GM18873 (cell line): ENCODE measurements at regions not wholly inside any gene's neighbourhood (a gene's known extent, or its start where the extent isn't known, plus 50 kb on each side); places are given as distances from the start of the nearest gene placed in this dataset.
"Not testable (repeated sequence)": the region's sequence is repeated elsewhere in the genome, so short reads cannot be mapped to it uniquely, and the experiment has no call there.

Experiments
- ATAC-seq: cut with Tn5 transposase; IDR thresholded peaks from one replicate; pipeline ENCODE4 v1.9.1; 2021; ENCODE audit warnings: mild to moderate bottlenecking, moderate library complexity, moderate number of reproducible peaks; ENCODE audit not compliant: unreplicated experiment, low FRiP score

DNA sequence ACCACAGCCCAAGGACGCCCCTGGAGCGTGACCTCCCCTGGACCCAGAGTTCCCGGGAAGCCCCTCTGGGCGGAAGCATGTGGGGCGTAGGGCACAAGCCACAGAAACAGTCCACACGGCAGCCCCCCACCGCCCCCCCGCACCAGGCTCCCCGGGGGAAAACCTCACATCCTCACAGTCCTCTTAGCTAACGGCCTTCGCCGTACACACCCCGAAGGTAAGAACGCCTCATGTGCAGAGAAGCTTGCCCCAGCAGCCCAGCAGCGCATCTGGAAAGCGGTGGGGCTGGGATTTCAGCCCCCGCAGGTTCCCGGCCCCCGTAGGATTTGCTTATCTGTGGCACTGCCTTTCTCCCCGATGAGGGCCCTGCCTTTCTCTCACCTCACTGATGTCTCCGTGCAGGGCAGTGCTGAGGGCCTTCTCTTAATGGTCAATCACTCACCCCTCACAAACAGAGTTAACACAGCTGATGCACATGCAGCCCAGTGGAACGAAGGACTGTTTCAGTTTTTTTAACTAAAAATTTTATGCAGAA is 309.2 kb downstream of the BRD1 start:
- ATAC-seq: no peak

DNA sequence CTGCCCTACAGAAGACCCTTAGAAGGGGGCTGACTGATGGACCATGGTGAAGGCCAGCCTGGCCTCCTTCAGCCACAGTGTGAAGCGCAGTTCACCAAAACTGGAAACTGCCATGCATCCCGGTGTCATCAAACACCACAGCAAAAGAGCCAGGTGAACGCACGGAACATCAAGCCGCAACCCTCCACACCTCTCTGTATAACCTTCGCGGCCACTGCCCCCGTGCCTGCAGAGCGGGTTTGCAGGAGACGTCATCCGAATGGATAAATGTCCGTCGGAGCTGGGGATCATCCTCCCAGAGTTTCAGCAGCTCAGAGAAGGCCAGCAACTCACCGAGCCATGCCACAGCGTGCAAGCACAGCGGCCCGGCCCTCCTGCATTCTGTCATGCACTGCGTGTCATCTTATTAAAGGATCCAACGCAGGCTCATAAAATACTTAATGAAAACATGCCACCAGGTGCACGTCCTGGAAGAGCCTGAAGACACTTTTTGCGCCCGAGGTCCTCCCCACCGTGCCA is 309.9 kb downstream of the BRD1 start:
- no peak for ATAC-seq

DNA sequence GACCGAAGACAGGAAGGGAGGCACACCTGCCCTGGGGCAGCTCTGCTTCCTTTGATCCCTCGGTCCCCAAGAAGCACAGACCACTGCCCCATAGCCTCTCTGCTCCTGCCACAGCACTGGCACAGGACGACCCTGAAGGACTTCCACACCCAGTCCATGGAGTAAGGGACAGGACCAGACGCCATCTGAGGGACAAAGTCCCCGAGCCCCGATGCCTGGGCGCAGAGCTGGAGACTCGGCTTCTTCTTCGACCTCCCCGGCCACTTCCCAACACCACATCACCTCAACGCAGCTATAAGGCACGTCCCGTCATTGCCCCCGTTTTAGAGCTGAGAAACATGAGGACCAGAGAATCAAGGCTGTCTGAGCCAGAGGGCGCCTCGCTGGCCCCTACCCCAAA is 310.5 kb downstream of the BRD1 start:
- no peak for ATAC-seq

DNA sequence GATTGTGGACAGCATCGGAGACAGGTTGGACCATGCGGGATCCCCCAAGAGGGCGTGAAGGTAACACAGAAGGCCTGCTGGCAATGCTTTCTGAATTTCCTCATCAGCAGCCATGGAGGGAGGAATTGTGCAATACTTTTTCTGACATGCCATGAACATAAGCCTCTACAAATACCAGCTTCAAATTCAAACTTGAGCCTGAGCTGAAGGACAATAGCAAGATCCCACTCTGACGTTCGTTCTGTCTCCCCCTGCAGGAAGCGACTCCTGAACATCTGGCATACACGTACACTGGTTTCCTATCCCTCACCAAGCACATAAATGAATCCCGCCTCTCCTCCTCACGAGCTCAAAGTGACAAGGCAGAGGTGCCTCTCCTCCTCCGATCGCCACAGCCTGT is 312.2 kb downstream of the BRD1 start:
- ATAC-seq: no peak

DNA sequence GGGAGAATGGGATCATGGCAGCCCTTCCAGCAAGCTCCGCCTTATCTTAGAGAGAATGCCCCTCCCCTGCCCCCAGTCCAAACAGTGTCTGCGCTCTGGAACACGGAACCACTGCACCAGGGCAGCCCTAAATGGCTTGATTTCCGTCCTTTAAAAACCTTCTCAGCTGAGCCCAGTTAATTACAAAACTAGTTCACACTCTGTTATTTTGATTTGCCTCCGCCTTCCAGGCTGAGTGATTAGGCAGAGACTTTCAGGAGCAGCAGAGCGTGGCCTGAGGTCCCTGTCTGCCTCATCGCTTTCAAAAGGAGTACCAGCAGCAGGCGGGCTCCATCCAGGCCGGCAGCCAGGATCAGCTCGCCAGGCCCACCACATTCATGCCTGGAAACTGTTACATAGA is 313.0 kb downstream of the BRD1 start:
- ATAC-seq: no peak

DNA sequence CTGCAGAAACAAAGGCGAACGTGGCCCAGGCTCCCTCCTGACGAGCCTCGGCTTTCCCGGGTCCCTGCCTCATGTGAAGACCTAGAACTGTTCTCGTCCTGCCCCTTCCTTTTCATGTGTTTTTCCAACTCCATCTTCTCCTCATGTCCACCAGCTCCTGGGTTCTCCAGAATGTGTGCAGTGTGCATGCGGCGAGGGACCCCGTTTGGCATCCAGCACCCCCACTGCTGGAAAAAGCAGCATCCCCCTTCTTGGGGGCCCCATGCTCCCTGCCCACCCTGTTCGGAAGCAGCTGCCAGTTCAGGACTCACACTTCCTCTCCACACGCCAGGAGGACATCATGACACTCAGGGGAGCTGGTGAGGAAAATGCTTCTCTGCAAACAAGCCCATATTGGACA is 313.5 kb downstream of the BRD1 start:
- ATAC-seq: no peak

DNA sequence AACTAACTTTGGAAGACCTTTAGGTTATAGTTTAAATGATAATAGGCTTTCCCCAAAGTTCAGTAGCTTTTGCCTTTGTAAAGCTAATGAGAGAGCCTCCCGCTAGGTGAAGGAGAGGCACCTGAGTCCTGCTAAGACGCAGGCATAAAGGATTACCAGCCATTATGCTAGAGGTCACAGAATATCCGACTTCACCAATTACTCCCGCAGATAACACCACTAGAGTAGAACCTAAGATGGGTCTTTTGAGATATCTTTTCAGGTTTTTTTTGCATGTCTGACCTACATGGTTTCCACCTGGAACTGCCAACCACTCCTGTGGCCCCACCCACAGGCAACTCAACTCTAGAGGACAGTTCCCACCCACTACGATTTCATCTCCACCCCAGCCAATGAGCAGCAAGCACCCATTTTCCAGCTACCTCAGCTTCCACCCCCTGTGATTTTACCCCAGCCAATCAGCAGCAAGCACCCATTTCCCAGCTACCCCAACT is 314.3 kb downstream of the BRD1 start:
- ATAC-seq: no peak

DNA sequence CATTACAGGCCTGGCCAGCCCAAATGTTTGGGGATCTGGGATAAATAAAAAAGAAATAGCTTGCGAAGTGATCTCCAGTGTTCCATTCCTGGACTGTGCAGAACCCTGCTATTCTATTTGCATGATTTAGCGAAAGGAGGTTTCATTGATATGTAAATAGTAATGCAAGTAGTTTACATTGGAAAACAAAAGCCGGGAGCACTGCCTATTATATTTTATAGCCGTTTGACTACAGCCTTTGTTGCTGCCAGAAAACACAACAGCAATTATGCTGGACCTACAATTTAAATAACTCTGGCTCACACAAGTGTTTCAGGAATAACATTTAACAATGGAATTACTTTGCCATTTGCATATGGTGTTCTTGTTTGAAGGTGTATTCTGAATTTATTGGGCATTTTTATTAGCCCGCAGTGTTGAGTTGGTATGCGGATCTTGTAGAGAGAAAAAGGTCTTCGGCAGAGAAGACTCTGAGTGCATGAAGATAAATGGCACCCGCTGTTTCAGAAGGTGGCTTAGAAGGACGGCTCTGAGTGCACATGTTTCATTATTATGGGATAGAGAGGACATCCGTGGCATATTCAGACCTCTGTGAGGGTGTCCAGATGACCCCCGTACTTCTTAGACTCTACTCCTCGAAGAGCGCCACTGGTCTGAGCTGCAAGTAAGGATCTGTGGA is 315.0 kb downstream of the BRD1 start:
- ATAC-seq: no peak

DNA sequence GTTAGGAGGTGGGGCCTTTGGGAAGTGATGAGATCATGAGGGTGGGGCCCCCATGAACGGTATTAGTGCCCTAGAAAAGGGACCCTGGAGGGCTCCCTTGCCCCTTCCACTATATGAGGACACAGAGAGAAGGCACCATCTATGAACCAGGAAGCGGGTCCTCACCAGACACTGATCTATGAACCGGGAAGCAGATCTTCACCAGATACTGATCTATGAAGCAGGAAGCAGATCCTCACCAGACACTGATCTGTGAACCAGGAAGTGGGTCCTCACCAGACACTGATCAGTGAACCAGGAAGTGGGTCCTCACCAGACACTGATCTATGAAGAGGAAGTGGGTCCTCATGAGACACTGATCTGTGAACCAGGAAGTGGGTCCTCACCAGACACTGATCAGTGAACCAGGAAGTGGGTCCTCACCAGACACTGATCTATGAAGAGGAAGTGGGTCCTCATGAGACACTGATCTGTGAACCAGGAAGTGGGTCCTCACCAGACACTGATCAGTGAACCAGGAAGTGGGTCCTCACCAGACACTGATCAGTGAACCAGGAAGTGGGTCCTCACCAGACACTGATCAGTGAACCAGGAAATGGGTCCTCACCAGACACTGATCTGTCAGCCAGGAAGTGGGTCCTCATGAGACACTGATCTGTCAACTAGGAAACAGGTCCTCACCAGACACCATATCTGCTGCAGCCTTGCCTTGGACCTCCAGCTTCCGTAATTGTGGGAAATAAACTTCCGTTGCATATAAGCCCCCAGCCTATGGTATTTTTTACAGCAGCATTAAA is 316.1 kb downstream of the BRD1 start:
- ATAC-seq: not testable (repeated sequence)

DNA sequence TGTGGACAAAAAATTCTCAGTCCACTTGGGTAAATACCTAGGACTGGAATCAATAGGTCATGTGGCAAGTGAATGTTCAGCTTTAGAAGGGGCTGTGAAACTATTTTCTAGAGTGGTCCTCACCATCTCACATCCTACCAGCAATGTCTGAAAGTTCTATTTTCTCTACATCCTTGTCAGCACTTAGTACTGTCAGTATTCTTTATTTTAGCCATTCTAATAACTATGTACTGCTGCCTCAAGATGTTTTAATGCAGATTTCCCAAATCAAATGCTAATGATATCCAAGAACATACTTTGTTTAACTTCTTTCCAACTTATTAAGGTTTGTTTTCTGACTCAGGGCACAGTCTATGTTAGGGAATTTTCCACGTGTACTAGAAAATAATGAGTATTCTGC is 317.0 kb downstream of the BRD1 start:
- ATAC-seq: no peak

DNA sequence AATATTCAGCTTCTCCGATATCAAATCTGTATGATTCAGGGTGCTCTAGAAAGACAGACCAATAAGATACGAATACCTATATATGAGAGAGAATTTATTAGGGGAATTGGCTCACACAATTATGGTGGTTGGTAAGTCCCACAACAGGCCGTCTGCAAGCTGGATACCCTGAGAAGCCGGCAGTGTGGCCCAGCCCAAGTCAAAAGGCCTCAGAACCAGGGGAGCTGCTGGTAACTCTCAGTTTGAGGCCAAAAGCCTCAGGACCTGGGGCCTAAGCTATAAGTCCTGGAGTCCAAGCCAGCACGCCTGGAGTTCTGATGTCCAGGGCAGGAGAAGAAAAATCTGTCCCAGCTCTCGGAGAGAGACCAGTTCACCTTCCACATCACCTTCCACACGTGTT is 318.7 kb downstream of the BRD1 start:
- ATAC-seq: no peak

DNA sequence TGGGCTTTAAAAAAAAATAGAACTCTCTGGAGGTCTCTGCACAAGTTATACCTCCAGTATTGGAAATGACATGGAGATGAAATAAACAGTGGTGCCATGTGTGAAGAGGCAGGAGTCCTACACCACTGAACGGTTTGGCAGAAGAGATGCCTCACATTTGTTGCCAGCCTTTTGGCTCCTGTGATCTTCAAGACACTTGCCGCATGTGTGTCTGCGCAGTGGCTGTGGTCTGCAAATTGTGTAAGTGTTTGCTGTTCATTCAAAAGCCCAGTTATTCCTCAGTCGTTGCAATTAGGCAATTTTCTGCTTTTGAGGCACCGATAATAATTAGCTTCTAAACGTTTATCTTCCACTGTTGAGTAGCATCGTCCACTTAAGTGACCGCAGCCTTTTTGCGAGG is 319.1 kb downstream of the BRD1 start:
- no peak for ATAC-seq

DNA sequence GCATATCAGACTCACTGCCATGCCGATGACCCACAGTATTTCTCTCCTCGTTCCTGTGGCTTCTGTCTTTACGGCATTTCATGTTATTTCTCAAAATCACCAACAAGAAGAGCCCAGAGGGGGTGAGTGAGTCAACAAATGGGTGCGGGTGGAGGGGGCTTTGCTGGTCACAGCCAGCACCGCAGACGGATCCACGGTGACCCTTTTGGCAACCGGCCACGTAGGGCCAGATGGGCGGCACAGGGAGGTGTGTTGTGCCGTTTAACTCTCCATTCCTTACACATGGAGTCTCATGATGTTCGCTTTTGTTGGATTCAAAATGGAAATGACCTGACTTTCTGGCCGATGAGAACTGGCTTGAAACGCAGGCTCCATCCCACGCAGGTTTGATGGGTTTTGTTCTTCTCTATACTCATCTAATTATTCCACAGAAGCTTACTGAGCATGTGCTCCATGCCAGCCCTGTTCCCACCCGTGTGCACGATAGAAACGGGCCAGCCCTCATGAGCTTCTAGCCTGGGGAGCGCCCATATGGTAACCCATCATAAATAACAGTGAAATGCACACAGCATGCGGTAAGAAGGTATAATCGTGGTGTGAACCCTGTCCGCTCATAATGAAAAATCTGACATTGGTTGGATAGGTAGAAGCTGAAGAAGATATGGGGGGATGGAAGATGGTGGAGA is 319.9 kb downstream of the BRD1 start:
- ATAC-seq: no peak

DNA sequence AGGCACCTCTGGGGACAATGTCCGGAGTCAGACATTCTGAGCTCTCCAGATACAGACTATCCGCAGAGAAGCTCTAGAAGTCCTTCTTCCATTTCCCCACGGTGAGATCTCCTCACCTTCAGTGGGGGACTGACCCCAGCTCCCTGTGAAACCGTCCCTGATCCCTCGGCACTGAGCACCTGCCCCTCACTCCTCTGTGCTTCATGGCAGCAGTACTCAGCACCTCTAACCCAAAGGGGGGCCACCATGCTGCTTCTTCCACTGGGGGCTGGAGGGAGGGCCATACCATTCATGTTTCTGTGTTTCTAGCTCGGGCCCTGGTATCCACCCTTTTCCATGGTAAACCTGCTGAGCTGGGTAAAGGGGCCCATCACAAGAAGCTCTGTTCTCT is 321.7 kb downstream of the BRD1 start:
- no peak for ATAC-seq

DNA sequence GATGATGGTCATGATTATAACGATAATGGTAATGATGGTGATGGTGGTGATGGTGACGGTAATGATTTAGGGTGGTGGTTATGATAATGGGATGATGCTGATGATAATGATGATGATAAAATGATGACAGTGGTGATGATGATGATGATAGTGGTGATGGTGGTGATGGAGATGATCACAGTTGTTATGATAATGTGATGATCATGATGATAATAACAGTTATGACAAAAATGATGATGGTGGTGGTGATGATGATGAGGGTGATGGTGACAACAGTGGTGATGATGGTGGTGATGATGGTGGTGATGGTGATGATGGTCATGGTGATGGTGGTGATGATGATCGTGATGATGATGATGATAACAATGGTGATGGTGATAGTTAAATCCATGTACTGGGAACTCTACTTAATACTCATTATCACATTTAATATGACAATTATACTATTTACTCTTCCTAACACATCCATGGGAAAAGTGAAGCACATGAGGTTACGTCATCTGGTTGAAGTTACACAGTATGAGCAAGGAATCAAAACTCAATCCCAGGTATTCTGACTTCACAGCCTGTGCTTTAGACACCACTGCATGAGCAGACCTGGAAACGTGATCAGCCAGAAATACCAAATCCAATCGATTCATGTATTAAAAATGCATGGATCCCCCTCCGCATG is 322.2 kb downstream of the BRD1 start:
- ATAC-seq: no peak

DNA sequence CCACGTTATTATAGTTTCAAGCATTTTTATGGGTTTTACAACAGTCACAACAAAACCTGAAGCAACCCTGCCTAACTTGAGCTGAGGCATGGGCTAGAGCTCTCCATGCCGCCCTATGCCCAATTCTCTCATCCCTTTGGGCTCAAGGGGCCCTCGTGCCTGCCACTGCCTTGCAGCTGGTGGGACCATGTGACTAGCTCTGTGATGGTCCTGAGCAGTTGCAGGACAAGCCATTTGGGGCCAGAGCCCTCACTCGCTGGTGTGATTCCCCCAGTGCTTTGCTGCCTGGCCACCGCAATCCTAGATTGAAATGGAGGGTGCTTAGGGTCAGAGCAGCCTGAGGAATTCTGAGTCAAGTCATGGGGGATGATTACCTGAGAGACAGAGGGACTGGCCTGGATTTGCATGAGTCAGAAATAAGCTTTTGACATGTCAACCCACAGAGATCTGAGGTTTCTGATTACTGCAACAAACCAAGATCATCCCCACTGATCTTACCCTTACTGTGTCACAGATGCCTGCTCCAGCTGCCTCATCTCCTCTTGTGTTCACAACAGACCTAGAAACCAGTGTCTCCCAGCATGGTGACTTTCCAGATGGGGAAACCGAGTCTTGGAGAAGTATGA is 323.7 kb downstream of the BRD1 start:
- ATAC-seq: no peak

DNA sequence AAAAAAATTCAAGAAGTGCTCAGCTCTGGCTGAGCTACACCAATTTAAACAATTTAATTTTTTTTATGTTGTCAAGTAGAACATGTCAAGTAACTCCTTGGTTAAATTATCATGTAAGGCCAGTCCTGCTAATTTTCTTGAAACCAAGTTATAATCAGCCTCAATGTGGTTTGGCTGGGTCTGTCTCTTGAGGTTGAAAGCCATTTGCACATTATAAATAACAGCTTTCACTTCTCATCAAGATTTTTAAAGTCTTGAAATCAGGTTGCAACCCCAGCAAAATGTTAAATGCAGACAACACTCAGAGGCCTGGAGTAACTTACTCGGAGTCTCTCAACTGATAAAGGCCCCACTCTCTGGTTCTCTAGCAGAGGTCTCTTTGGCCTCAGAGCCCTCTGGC is 324.4 kb downstream of the BRD1 start:
- ATAC-seq: no peak

DNA sequence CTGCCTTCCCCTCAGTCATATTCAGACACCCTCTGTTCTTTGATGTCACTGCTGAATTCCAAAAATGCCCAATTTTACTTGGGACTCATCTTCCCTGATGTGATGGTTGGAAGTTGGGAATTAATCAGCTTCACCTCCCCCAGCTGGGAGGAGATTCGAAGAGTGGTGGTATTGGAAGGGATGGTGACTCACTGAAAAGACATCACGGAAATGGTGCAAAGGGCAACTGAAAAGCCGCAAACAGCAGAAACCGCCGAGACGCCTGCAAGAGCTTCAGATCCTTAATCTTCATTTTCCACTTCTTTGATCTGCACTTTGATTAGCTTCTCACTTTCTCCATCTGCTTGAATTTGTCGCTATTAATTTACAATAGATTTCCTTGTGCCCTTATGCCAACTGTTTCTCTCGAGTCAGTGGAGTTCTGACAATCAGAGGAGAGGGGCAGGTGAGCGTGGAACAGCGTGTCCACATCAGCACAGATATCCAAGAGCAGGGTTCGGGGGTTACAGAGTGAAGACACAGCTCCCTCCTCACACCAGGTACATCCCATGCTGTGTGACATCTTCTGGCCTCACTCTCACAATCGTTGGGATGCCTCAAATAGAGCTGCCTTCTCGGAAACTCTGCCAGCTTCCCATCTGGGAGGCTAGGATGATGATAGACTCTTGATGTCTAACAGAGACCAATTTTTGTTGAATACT is 325.4 kb downstream of the BRD1 start:
- no peak for ATAC-seq

DNA sequence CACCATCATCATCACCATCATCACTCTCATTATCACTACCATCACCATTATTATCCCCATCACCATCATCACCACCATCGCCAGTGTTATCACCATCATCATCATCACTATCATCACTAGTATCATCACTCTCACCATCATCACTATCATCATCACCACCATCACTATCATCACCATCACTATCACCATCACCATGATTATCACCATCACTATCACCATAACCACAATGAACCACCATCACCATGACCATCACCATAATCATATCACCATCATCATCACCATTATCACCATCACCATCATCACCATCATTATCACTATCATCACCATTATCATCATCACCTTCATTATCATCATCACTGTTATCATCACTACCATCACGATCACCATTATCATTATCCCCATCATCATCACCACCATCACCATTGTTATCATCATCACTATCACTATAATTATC is 326.7 kb downstream of the BRD1 start:
- ATAC-seq: no peak
